ENCODE measurements at regions not wholly inside any gene's neighbourhood (a gene's known extent, or its start where the extent isn't known, plus 50 kb on each side); places are given as distances from the start of the nearest gene placed in this dataset.

DNA sequence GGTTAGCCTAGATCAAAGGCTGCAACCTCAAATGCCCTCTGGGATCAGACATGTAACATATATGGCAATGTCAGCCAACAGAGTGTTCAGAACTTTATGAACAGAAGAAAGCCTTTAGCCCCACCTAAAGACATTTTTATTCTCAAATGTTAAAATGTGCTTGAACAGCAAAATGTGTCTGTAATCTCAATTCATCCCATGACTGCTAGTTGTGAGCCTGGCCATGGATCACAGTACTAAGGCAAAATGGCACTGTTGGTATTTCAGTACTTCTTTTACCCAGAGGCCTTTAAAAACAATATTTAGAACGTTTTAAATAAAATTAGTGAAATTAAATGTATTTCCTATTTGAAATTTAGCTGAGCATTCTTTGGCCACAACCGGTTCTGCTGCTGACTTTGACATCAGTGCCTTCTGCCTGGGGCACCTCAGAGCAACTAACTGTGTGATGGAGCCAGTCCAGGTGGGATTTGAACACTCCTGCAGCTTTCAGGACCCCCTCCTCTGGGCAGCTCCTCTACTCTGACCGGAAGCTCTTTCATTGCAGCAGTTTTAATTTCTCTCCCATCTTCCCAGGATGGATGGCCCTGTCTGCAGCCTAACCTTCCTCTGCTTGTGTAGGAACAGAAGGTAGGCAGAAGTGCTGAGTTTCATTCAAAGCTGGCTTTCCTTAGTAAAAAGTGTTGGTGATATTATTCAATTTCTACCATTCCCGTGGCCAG lies 68.3 kb upstream of the NFIA start:
- TF ChIP-seq EP300 (IDR thresholded peaks at IDR 0.05): no peak
- TF ChIP-seq, protein P1, sequence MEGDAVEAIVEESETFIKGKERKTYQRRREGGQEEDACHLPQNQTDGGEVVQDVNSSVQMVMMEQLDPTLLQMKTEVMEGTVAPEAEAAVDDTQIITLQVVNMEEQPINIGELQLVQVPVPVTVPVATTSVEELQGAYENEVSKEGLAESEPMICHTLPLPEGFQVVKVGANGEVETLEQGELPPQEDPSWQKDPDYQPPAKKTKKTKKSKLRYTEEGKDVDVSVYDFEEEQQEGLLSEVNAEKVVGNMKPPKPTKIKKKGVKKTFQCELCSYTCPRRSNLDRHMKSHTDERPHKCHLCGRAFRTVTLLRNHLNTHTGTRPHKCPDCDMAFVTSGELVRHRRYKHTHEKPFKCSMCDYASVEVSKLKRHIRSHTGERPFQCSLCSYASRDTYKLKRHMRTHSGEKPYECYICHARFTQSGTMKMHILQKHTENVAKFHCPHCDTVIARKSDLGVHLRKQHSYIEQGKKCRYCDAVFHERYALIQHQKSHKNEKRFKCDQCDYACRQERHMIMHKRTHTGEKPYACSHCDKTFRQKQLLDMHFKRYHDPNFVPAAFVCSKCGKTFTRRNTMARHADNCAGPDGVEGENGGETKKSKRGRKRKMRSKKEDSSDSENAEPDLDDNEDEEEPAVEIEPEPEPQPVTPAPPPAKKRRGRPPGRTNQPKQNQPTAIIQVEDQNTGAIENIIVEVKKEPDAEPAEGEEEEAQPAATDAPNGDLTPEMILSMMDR (IDR thresholded peaks at IDR 0.05): no peak

All from tibial nerve (tissue), 4 donors.